CD4-positive, alpha-beta T cell treated with Interleukin-12 subunit alpha and Interleukin-12 subunit beta, for 1 hour (primary cell): ENCODE measurements at regions not wholly inside any gene's neighbourhood (a gene's known extent, or its start where the extent isn't known, plus 50 kb on each side); places are given as distances from the start of the nearest gene placed in this dataset.
"Not testable (repeated sequence)": the region's sequence is repeated elsewhere in the genome, so short reads cannot be mapped to it uniquely, and the experiment has no call there.

Experiments used
- DNase-seq: peaks from one replicate; pipeline ENCODE4 v3.0.0-alpha.2; 2020

- no peak for DNase-seq
Measured at GRCh38 chr6:113060664-113061063, 713.5 kb downstream of the RFPL4B start.

- no peak for DNase-seq
Measured at GRCh38 chr6:113065611-113066010, 718.5 kb downstream of the RFPL4B start.

- DNase-seq = no peak
Measured at GRCh38 chr6:113067612-113068275, 720.6 kb downstream of the RFPL4B start.

GRCh38 chr6:113068570-113068969 lies 721.4 kb downstream of the RFPL4B start:
- DNase-seq = no peak

GRCh38 chr6:113070681-113071080 lies 723.6 kb downstream of the RFPL4B start:
- not testable (repeated sequence) for DNase-seq

GRCh38 chr6:113073611-113074191 lies 726.6 kb downstream of the RFPL4B start:
- DNase-seq = no peak

- DNase-seq = no peak
Measured at GRCh38 chr6:113076116-113076515, 729.0 kb downstream of the RFPL4B start.

- DNase-seq = no peak
Measured at GRCh38 chr6:113076816-113077215, 729.7 kb downstream of the RFPL4B start.

GRCh38 chr6:113077794-113078193 lies 730.7 kb downstream of the RFPL4B start:
- DNase-seq = no peak

- DNase-seq = no peak
Measured at GRCh38 chr6:113078791-113079190, 731.7 kb downstream of the RFPL4B start.

GRCh38 chr6:113082745-113083144 lies 735.6 kb downstream of the RFPL4B start:
- DNase-seq = no peak

- DNase-seq = no peak
Measured at GRCh38 chr6:113083947-113084346, 736.8 kb downstream of the RFPL4B start.

- DNase-seq = no peak
Measured at GRCh38 chr6:113089056-113089455, 741.9 kb downstream of the RFPL4B start.

- DNase-seq = no peak
Measured at GRCh38 chr6:113092795-113093194, 745.7 kb downstream of the RFPL4B start.

GRCh38 chr6:113094779-113095178 lies 747.6 kb downstream of the RFPL4B start:
- DNase-seq = no peak

GRCh38 chr6:113095841-113096240 lies 748.7 kb downstream of the RFPL4B start:
- no peak for DNase-seq

GRCh38 chr6:113102761-113103160 lies 754.4 kb upstream of the MARCKS start:
- DNase-seq = no peak

GRCh38 chr6:113103634-113104361 lies 753.3 kb upstream of the MARCKS start:
- DNase-seq = no peak

GRCh38 chr6:113104541-113104940 lies 752.6 kb upstream of the MARCKS start:
- no peak for DNase-seq

GRCh38 chr6:113104951-113105350 lies 752.2 kb upstream of the MARCKS start:
- DNase-seq = no peak

GRCh38 chr6:113110211-113110610 lies 746.9 kb upstream of the MARCKS start:
- no peak for DNase-seq

- DNase-seq = no peak
Measured at GRCh38 chr6:113111550-113111949, 745.6 kb upstream of the MARCKS start.

GRCh38 chr6:113112086-113112485 lies 745.1 kb upstream of the MARCKS start:
- no peak for DNase-seq

GRCh38 chr6:113115196-113115595 lies 741.9 kb upstream of the MARCKS start:
- DNase-seq = no peak
